A549 (cell line): ENCODE measurements at regions not wholly inside any gene's neighbourhood (a gene's known extent, or its start where the extent isn't known, plus 50 kb on each side); places are given as distances from the start of the nearest gene placed in this dataset.

Source experiments
- ATAC-seq, 2 experiments: fragments of 200-7000 bp in 1 of 2; fragments of >200 bp in 1 of 2; cut with Nextera tagmentation in 1 of 2; cut with Tn5 transposase in 1 of 2; 3 replicates each; pipeline versions ENCODE4 v1.8.0 to v1.9.1; 2018 to 2020; ENCODE audit warnings: mild to moderate bottlenecking in 1 of 2, moderate library complexity in 1 of 2
- CTCF ChIA-PET: fragments of 300-600 bp; sonication (Branson Sonifier 250); formaldehyde crosslinking; extraction: SDS; loops from one replicate; lab custom pipeline; 2021; ENCODE audit warnings: antibody characterized with exemption, inconsistent platforms; lab: Yijun Ruan, JAX
- POLR2A ChIA-PET: fragments of 350-600 bp; formaldehyde crosslinking; extraction: SDS; loops from one replicate; lab custom pipeline; 2021; ENCODE audit warnings: antibody characterized with exemption, inconsistent platforms; lab: Yijun Ruan, JAX
- DNase-seq, 2 experiments: peaks; one replicate each; pipeline versions ENCODE4 v3.0.0 to v3.0.0-alpha.2; 2011 to 2016; ENCODE audit warnings: low read depth in 1 of 2, low spot score in 1 of 2
- FAIRE-seq: peaks from 2 replicates; lab custom pipeline; 2011; peaks lifted over from hg19 to GRCh38; lab: Jason Lieb, UNC
- H3K27ac ChIP-seq, 2 experiments: fragments of >200 bp; sonication (Bioruptor Twin); formaldehyde crosslinking; 3 replicates each; pipeline ENCODE4 v1.5.1; 2016 to 2017
- H3K4me1 ChIP-seq: fragments of >200 bp; sonication (Bioruptor Twin); formaldehyde crosslinking; 3 replicates; pipeline ENCODE4 v1.6.1; 2016
- H3K4me2 ChIP-seq: fragments of >200 bp; sonication (Bioruptor Twin); formaldehyde crosslinking; 3 replicates; pipeline ENCODE4 v1.6.1; 2016
- H3K4me3 ChIP-seq: fragments of >200 bp; sonication (Bioruptor Twin); formaldehyde crosslinking; 3 replicates; pipeline ENCODE4 v1.5.1; 2016
- H3K9me3 ChIP-seq: fragments of >200 bp; sonication (Bioruptor Twin); formaldehyde crosslinking; 3 replicates; pipeline ENCODE4 v1.6.1; 2016
- BHLHE40 ChIP-seq: IDR thresholded peaks from 2 replicates; pipeline ENCODE4 v1.6.1; 2012; ENCODE audit warnings: low read depth, low read length, inconsistent platforms
- CHD4 ChIP-seq: fragments of 200-600 bp; sonication (generic); IDR thresholded peaks from 2 replicates; pipeline ENCODE4 v1.6.1; 2016; ENCODE audit warnings: antibody characterized with exemption, mild to moderate bottlenecking, borderline replicate concordance
- EHF ChIP-seq: fragments of 250-450 bp; sonication (Bioruptor Pico); IDR thresholded peaks from 2 replicates; pipeline ENCODE4 v1.5.0; 2020; ENCODE audit warnings: mild to moderate bottlenecking
- EHMT2 ChIP-seq: fragments of 200-600 bp; sonication (generic); IDR thresholded peaks from 2 replicates; pipeline ENCODE4 v1.6.1; 2016; ENCODE audit warnings: antibody characterized with exemption, low read depth, mild to moderate bottlenecking, moderate library complexity
- EP300 ChIP-seq, 2 experiments: fragments of >200 bp; sonication (Bioruptor Twin); formaldehyde crosslinking; IDR thresholded peaks; 2 replicates in 1 of 2; 3 replicates in 1 of 2; pipeline ENCODE4 v1.6.1; 2016 to 2017
- HDAC2 ChIP-seq: fragments of 200-600 bp; sonication (generic); IDR thresholded peaks from 2 replicates; pipeline ENCODE4 v1.6.1; 2016
- HEYL ChIP-seq: fragments of 250-450 bp; sonication (Bioruptor Pico); IDR thresholded peaks from 2 replicates; pipeline ENCODE4 v1.8.0; 2021; ENCODE audit warnings: mild to moderate bottlenecking, moderate library complexity
- HOXB5 ChIP-seq: fragments of 250-450 bp; sonication (Bioruptor Pico); IDR thresholded peaks from 2 replicates; pipeline ENCODE4 v1.5.0; 2020; ENCODE audit warnings: mild to moderate bottlenecking, moderate library complexity
- JUNB ChIP-seq: fragments of >200 bp; sonication (Bioruptor Twin); formaldehyde crosslinking; IDR thresholded peaks from 2 replicates; pipeline ENCODE4 v1.6.1; 2016
- KDM5A ChIP-seq: fragments of 200-600 bp; sonication (generic); IDR thresholded peaks from 2 replicates; pipeline ENCODE4 v1.6.1; 2016; ENCODE audit warnings: antibody characterized with exemption, mild to moderate bottlenecking
- MAX ChIP-seq: IDR thresholded peaks from 2 replicates; pipeline ENCODE4 v1.6.1; 2012
- MAZ ChIP-seq: fragments of 150-350 bp; IDR thresholded peaks from 2 replicates; pipeline ENCODE4 v1.6.1; 2014; ENCODE audit warnings: antibody characterized with exemption, low read depth, low read length, borderline replicate concordance
- NFE2L2 ChIP-seq: fragments of 150-350 bp; conservative IDR thresholded peaks from 2 replicates; pipeline ENCODE4 v1.6.1; 2014; ENCODE audit warnings: low read length
- NR3C1 ChIP-seq: fragments of >200 bp; sonication (Bioruptor Twin); formaldehyde crosslinking; IDR thresholded peaks from 3 replicates; pipeline ENCODE4 v1.6.1; 2017
- POLR2AphosphoS2 ChIP-seq: conservative IDR thresholded peaks from 2 replicates; pipeline ENCODE4 v1.6.1; 2012; ENCODE audit warnings: low read length, improper control_type of control experiment, inconsistent platforms
- RFX5 ChIP-seq: fragments of 450-650 bp; IDR thresholded peaks from 2 replicates; pipeline ENCODE4 v1.7.1; 2014; ENCODE audit warnings: antibody characterized with exemption, mild to moderate bottlenecking, moderate library complexity
- SMC3 ChIP-seq: fragments of >200 bp; sonication (Bioruptor Twin); formaldehyde crosslinking; IDR thresholded peaks from 3 replicates; pipeline ENCODE4 v1.6.1; 2018; ENCODE audit warnings: inconsistent platforms
- SREBF2 ChIP-seq: fragments of 450-650 bp; IDR thresholded peaks from 2 replicates; pipeline ENCODE4 v1.6.1; 2014; ENCODE audit warnings: mild to moderate bottlenecking, moderate library complexity
- TFCP2L1 ChIP-seq: fragments of 250-450 bp; sonication (Bioruptor Pico); IDR thresholded peaks from 2 replicates; pipeline ENCODE4 v1.5.0; 2021; ENCODE audit warnings: mild to moderate bottlenecking
- TP53 ChIP-seq: fragments of 250-450 bp; sonication (Bioruptor Pico); IDR thresholded peaks from 2 replicates; pipeline ENCODE4 v1.5.0; 2021; ENCODE audit warnings: mild to moderate bottlenecking, moderate library complexity
- ZSCAN20 ChIP-seq: fragments of 250-450 bp; sonication (Bioruptor Pico); IDR thresholded peaks from 2 replicates; pipeline ENCODE4 v1.8.0; 2022; ENCODE audit warnings: mild to moderate bottlenecking, moderate library complexity
- WGBS: methylation state at CpG from one replicate; pipeline ENCODE4 v1.1.6; 2017; ENCODE audit errors: missing lambda C conversion rate; 5-methylcytosine and 5-hydroxymethylcytosine counted together
- TF ChIP-seq, protein P1 (sequence below): fragments of >200 bp; sonication (Bioruptor Twin); formaldehyde crosslinking; IDR thresholded peaks from 3 replicates; pipeline ENCODE4 v1.5.1; 2016

DNA sequence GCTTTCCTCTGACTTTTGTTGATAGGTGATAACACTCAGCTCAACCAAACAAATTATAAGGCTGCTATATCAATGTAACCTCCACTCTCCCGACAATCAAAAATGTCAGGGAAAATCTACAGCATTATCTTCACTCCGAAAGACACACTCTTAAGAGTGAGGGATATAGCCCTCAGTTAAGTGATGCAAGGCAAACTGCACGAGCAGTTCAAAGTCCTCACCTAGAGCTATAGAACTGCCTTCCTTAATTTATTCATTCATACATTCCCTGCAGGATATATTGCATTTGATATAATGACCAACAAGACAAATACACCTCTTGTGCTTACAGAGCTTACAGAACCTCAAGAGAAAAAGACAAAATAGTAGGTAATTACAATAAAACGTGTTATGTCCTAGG, 378.1 kb downstream of the ELAVL2 start (continued):
- TF ChIP-seq ZSCAN20 (CRISPR knock-in tag): no peak
- TF ChIP-seq EP300 (IDR thresholded peaks at IDR 0.05): no peak
- no peak for TF ChIP-seq NFE2L2
- no peak for TF ChIP-seq MAX

DNA sequence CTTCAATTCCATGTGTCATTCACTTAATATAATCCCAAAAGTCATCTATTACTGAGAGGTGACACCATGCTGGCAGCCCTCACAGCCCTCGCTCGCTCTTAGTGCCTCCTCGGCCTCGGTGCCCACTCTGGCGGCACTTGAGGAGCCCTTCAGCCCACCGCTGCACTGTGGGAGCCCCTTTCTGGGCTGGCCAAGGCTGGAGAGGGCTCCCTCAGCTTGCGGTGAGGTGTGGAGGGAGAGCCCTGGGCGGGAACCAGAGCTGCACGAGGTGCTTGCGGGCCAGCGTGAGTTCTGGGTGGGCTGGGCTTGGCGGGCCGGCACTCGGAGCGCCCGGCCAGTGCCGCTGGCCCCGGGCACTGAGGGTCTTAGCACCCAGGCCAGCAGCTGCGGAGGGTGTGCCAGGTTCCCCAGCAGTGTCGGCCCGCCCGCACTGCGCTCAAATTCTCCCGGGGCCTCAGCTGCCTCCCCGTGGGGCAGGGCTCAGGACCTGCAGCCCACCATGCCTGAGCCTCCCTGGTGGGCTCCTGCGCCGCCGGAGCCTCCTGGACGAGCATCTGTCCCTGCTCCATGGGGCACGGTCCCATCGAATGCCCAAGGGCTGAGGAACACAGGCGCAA, 374.1 kb downstream of the ELAVL2 start:
- H3K27ac ChIP-seq: no peak overlapping the region
- H3K9me3 ChIP-seq: no peaks in the 10 kb centered on the region; the same call in 2 of the 3 replicates
- TF ChIP-seq SMC3 (no peak), EHMT2 (no peak), POLR2AphosphoS2 (no peak), SREBF2 (no peak), HDAC2 (no peak), EHF (CRISPR knock-in tag) (no peak), MAZ (no peak), ZSCAN20 (CRISPR knock-in tag) (no peak), EP300 (IDR thresholded peaks at IDR 0.05) (no peak), KDM5A (no peak), RFX5 (no peak)
- TF ChIP-seq, protein P1, sequence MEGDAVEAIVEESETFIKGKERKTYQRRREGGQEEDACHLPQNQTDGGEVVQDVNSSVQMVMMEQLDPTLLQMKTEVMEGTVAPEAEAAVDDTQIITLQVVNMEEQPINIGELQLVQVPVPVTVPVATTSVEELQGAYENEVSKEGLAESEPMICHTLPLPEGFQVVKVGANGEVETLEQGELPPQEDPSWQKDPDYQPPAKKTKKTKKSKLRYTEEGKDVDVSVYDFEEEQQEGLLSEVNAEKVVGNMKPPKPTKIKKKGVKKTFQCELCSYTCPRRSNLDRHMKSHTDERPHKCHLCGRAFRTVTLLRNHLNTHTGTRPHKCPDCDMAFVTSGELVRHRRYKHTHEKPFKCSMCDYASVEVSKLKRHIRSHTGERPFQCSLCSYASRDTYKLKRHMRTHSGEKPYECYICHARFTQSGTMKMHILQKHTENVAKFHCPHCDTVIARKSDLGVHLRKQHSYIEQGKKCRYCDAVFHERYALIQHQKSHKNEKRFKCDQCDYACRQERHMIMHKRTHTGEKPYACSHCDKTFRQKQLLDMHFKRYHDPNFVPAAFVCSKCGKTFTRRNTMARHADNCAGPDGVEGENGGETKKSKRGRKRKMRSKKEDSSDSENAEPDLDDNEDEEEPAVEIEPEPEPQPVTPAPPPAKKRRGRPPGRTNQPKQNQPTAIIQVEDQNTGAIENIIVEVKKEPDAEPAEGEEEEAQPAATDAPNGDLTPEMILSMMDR: no peak
- TF ChIP-seq, all 56 proteins: peak for 0
- FAIRE-seq (no peak), ATAC-seq (no peak), DNase-seq (no peak)
- H3K4me3 ChIP-seq: no peak overlapping the region
- CTCF ChIA-PET: no interaction called here
- POLR2A ChIA-PET: no interaction called here
- no peak overlapping the region for H3K4me2 ChIP-seq
- no peaks in the 10 kb centered on the region for H3K4me1 ChIP-seq
- 10% methylated on average over 8 of the region's 32 CpGs for WGBS

GRCh38 chr9:23464275-23464674, 361.8 kb downstream of the ELAVL2 start:
- TF ChIP-seq HDAC2: no peak
- no peak for TF ChIP-seq TP53 (CRISPR knock-in tag)
- TF ChIP-seq JUNB: no peak
- TF ChIP-seq ZSCAN20 (CRISPR knock-in tag): no peak
- TF ChIP-seq MAZ: no peak
- no peak for TF ChIP-seq NR3C1
- TF ChIP-seq, protein P1: no peak
- no peak for TF ChIP-seq CHD4
- no peak for TF ChIP-seq BHLHE40
- TF ChIP-seq HOXB5: no peak
- TF ChIP-seq TFCP2L1: no peak
- TF ChIP-seq HEYL: no peak
- no peak for TF ChIP-seq SREBF2
- CTCF ChIA-PET: no interaction called here

More at GRCh38 chr9:23464275-23464674, 361.8 kb downstream of the ELAVL2 start:
- Histone ChIP-seq H3K27ac (no peak overlapping the region), H3K9me3 (no peaks in the 10 kb centered on the region), H3K4me1 (no peaks in the 10 kb centered on the region), H3K4me3 (no peak overlapping the region), H3K4me2 (no peak overlapping the region)
- FAIRE-seq: no peak
- 19% methylated on average over 4 of the region's 4 CpGs for WGBS
- DNase-seq: no peak
- no peak for ATAC-seq
- POLR2A ChIA-PET: no interaction called here
